HG03575 (cell line): ENCODE measurements at regions not wholly inside any gene's neighbourhood (a gene's known extent, or its start where the extent isn't known, plus 50 kb on each side); places are given as distances from the start of the nearest gene placed in this dataset.

Source experiments
- ATAC-seq: cut with Tn5 transposase; IDR thresholded peaks from one replicate; pipeline ENCODE4 v1.9.1; 2021; ENCODE audit not compliant: unreplicated experiment, insufficient number of reproducible peaks, low FRiP score; ENCODE audit errors: extremely low read depth

GRCh38 chr1:187878883-187879282, 1050.1 kb downstream of the PLA2G4A start:
- no peak for ATAC-seq

- no peak for ATAC-seq
These were observed 1054.6 kb downstream of the PLA2G4A start for GRCh38 chr1:187883356-187883755.

GRCh38 chr1:187891993-187892682, 1063.4 kb downstream of the PLA2G4A start:
- ATAC-seq: no peak

- ATAC-seq: no peak
These were observed 1063.9 kb downstream of the PLA2G4A start for GRCh38 chr1:187892683-187893039.

- ATAC-seq: no peak
These were observed 1064.7 kb downstream of the PLA2G4A start for GRCh38 chr1:187893471-187893870.

GRCh38 chr1:187894349-187894748, 1065.6 kb downstream of the PLA2G4A start:
- ATAC-seq: no peak

GRCh38 chr1:187903223-187903622, 1074.5 kb downstream of the PLA2G4A start:
- no peak for ATAC-seq

GRCh38 chr1:187909382-187909781, 1080.6 kb downstream of the PLA2G4A start:
- no peak for ATAC-seq

- ATAC-seq: no peak
These were observed 1083.1 kb downstream of the PLA2G4A start for GRCh38 chr1:187911820-187912219.

- ATAC-seq: no peak
These were observed 1092.2 kb downstream of the PLA2G4A start for GRCh38 chr1:187920976-187921375.

- ATAC-seq: no peak
These were observed 1092.7 kb downstream of the PLA2G4A start for GRCh38 chr1:187921426-187921825.

GRCh38 chr1:187922255-187922654, 1093.5 kb downstream of the PLA2G4A start:
- ATAC-seq: no peak

GRCh38 chr1:187924252-187924651, 1095.5 kb downstream of the PLA2G4A start:
- no peak for ATAC-seq

- ATAC-seq: no peak
These were observed 1099.5 kb downstream of the PLA2G4A start for GRCh38 chr1:187928288-187928687.

GRCh38 chr1:187928696-187929095, 1099.9 kb downstream of the PLA2G4A start:
- no peak for ATAC-seq

GRCh38 chr1:187931776-187932175, 1103.0 kb downstream of the PLA2G4A start:
- ATAC-seq: no peak

- no peak for ATAC-seq
These were observed 1105.0 kb downstream of the PLA2G4A start for GRCh38 chr1:187933562-187934419.

GRCh38 chr1:187936667-187937066, 1107.9 kb downstream of the PLA2G4A start:
- ATAC-seq: no peak

- ATAC-seq: no peak
These were observed 1109.3 kb downstream of the PLA2G4A start for GRCh38 chr1:187938092-187938491.

GRCh38 chr1:187942986-187943385, 1114.2 kb downstream of the PLA2G4A start:
- ATAC-seq: no peak
